MM.1S (cell line): ENCODE measurements at regions not wholly inside any gene's neighbourhood (a gene's known extent, or its start where the extent isn't known, plus 50 kb on each side); places are given as distances from the start of the nearest gene placed in this dataset.

Experiments used
- DNase-seq: peaks from one replicate; pipeline ENCODE4 v3.0.0-alpha.2; 2015
- H2AFZ ChIP-seq: fragments of 300-600 bp; sonication (generic); 2 replicates; pipeline ENCODE4 v1.6.0; 2016; ENCODE audit warnings: antibody characterized with exemption, low read length
- H3F3A ChIP-seq: fragments of 300-600 bp; sonication (generic); 2 replicates; pipeline ENCODE4 v1.6.1; 2016; ENCODE audit warnings: mild to moderate bottlenecking, antibody characterized with exemption, low read length, moderate library complexity, mixed read lengths; ENCODE audit not compliant: insufficient read depth
- H3K27ac ChIP-seq: fragments of 300-600 bp; sonication (generic); 2 replicates; pipeline ENCODE4 v1.5.1; 2016; ENCODE audit warnings: mild to moderate bottlenecking, low read length
- H3K27me3 ChIP-seq: fragments of 300-600 bp; sonication (generic); replicated peaks from 2 replicates; pipeline ENCODE4 v1.6.0; 2016; ENCODE audit warnings: low read length; ENCODE audit not compliant: insufficient read depth
- H3K36me3 ChIP-seq: fragments of 300-600 bp; sonication (generic); replicated peaks from 2 replicates; pipeline ENCODE4 v1.6.1; 2016; ENCODE audit warnings: mild to moderate bottlenecking, low read length, mixed read lengths; ENCODE audit not compliant: insufficient read depth
- H3K4me1 ChIP-seq: fragments of 300-600 bp; sonication (generic); 2 replicates; pipeline ENCODE4 v1.6.1; 2016; ENCODE audit warnings: low read length, mixed read lengths
- H3K4me2 ChIP-seq: fragments of 300-600 bp; sonication (generic); 2 replicates; pipeline ENCODE4 v1.6.0; 2016; ENCODE audit warnings: low read depth, low read length
- H3K4me3 ChIP-seq: fragments of 300-600 bp; sonication (generic); 2 replicates; pipeline ENCODE4 v1.5.1; 2016; ENCODE audit warnings: low read length, mixed read lengths
- H3K79me2 ChIP-seq: fragments of 300-600 bp; sonication (generic); 2 replicates; pipeline ENCODE4 v1.6.1; 2016; ENCODE audit warnings: mixed run types, low read length, mixed read lengths
- H3K9ac ChIP-seq: fragments of 300-600 bp; sonication (generic); 2 replicates; pipeline ENCODE4 v1.6.1; 2016; ENCODE audit warnings: low read length, mixed read lengths
- H3K9me2 ChIP-seq: fragments of 300-600 bp; sonication (generic); replicated peaks from 2 replicates; pipeline ENCODE4 v1.6.1; 2016; ENCODE audit warnings: mild to moderate bottlenecking, low read length, mixed read lengths; ENCODE audit not compliant: insufficient read depth
- H3K9me3 ChIP-seq: fragments of 300-600 bp; sonication (generic); replicated peaks from 2 replicates; pipeline ENCODE4 v1.6.1; 2016; ENCODE audit warnings: mild to moderate bottlenecking, low read length, mixed read lengths; ENCODE audit not compliant: insufficient read depth
- H4K20me1 ChIP-seq: fragments of 300-600 bp; sonication (generic); 2 replicates; pipeline ENCODE4 v1.6.1; 2016; ENCODE audit warnings: mild to moderate bottlenecking, low read length, moderate library complexity, mixed read lengths; ENCODE audit not compliant: insufficient read depth
- EZH2 ChIP-seq: fragments of 300-600 bp; sonication (generic); optimal IDR thresholded peaks from 2 replicates; pipeline ENCODE3; 2017; ENCODE audit warnings: low read depth, mild to moderate bottlenecking, antibody characterized with exemption, low read length, mixed read lengths
- EZH2phosphoT487 ChIP-seq: fragments of 300-600 bp; sonication (generic); IDR thresholded peaks from 2 replicates; pipeline ENCODE4 v1.6.1; 2018; ENCODE audit warnings: antibody characterized with exemption, low read length
- TF ChIP-seq, protein P1 (sequence below): fragments of 300-600 bp; sonication (generic); IDR thresholded peaks from 2 replicates; pipeline ENCODE4 v1.5.1; 2016; ENCODE audit warnings: antibody characterized with exemption, low read length, mixed read lengths

DNA sequence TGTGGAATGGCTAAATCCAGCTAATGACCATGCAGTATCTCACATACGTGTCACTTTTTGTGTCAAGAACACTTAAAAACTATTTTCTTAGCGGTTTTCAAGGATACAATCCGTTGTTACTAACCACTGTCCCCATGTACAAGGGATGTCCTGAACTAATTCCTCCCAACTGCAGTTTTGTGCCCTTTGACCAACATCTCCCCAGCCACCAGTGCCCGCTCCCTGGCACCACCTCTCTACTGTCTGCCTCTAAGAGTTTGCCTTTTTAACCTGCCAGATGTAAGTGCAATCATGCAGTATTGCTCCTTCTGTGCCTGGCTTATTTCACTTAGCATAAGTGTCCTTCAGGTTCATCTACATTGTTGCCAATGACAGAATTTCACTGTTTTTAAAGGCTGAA is 315.7 kb downstream of the TMEM121 start:
- Histone ChIP-seq H3K4me2 (no peak overlapping the region), H4K20me1 (no peaks in the 10 kb centered on the region), H3K4me1 (no peaks in the 10 kb centered on the region)

DNA sequence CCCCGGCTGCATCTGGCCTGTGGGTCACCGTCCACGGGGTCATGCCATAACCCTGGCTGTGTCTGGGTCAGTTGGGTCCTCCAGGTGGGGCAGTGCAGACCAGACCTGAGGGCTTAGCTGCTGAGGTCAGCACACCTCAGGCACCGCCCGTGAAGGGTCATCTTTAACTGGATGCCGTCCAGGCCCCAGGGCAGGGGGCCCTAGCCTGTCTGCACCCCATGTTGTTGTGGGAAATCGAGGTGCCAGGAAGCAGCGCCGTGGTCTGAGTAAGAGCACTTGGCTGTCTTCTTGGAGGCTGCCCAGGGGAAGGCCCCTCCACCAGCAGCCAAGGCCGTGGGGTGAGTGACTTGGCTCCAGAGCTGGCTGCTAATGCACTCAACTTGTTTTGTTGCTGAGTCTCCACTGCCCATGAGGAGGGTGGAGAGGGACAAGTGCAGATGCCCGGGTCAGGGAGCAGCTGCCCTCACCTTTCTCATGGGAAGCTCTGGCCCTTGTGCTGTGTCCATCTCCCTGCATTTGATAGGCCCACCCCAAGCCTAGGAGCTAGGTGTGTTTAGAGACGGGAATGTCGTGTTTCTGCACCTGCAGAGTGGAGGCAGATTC is 317.2 kb downstream of the TMEM121 start:
- Histone ChIP-seq H3K27me3 (no peaks in the 10 kb centered on the region), H3K9ac (no peak overlapping the region), H3K79me2 (no peaks in the 10 kb centered on the region), H3K4me3 (no peak overlapping the region), H3F3A (no peaks in the 10 kb centered on the region), H3K4me1 (no peaks in the 10 kb centered on the region), H3K9me3 (no peaks in the 10 kb centered on the region), H2AFZ (no peak overlapping the region), H3K4me2 (no peak overlapping the region), H3K36me3 (no peaks in the 10 kb centered on the region), H3K9me2 (no peaks in the 10 kb centered on the region), H4K20me1 (no peaks in the 10 kb centered on the region), H3K27ac (no peak overlapping the region)
- no peak for TF ChIP-seq EZH2phosphoT487
- TF ChIP-seq EZH2, result no peak
- TF ChIP-seq, protein P1, sequence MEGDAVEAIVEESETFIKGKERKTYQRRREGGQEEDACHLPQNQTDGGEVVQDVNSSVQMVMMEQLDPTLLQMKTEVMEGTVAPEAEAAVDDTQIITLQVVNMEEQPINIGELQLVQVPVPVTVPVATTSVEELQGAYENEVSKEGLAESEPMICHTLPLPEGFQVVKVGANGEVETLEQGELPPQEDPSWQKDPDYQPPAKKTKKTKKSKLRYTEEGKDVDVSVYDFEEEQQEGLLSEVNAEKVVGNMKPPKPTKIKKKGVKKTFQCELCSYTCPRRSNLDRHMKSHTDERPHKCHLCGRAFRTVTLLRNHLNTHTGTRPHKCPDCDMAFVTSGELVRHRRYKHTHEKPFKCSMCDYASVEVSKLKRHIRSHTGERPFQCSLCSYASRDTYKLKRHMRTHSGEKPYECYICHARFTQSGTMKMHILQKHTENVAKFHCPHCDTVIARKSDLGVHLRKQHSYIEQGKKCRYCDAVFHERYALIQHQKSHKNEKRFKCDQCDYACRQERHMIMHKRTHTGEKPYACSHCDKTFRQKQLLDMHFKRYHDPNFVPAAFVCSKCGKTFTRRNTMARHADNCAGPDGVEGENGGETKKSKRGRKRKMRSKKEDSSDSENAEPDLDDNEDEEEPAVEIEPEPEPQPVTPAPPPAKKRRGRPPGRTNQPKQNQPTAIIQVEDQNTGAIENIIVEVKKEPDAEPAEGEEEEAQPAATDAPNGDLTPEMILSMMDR, result no peak
- DNase-seq, result no peak

More for the DNA sequence above, 315.7 kb downstream of the TMEM121 start:
- Histone ChIP-seq H3K9ac (no peak overlapping the region), H3K9me3 (no peaks in the 10 kb centered on the region), H3K36me3 (no peaks in the 10 kb centered on the region), H2AFZ (no peak overlapping the region), H3K9me2 (no peaks in the 10 kb centered on the region), H3F3A (no peaks in the 10 kb centered on the region), H3K4me3 (no peak overlapping the region), H3K27me3 (no peaks in the 10 kb centered on the region), H3K27ac (no peak overlapping the region), H3K79me2 (no peaks in the 10 kb centered on the region)
- TF ChIP-seq, protein P1, result no peak
- no peak for TF ChIP-seq EZH2phosphoT487
- TF ChIP-seq EZH2, result no peak
- no peak for DNase-seq

DNA sequence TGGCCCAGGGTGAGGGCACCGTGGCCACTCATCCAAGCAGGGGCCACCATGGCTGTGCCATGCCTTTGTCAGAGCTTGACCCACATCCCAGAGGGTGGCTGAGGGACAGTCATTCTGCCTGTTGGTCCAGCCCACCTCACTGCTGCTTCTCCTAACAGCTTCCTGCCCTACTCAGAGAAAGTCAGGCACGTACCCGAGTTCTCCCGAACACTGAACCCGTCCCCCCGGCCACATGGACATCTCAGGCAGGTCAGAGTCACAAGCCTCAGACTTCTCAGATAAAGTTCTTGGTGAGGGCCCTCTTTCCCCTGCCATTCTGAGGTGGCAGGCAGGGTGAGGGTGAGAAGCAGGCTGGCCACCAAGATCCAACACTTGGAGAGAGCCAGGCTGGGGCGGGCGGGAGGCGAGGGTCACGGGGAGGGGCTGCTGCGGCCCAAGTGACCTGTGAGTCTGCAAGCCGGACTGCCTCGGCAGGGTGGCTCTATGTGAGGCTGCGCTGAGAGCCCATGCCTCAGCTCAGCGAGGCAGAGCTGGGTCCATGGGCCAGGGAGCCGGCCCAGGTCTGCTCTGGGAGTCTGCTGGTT is 317.8 kb downstream of the TMEM121 start:
- Histone ChIP-seq H3K36me3 (no peaks in the 10 kb centered on the region), H4K20me1 (no peaks in the 10 kb centered on the region)

More for the DNA sequence above, 317.8 kb downstream of the TMEM121 start:
- H3K9me2 ChIP-seq, result no peaks in the 10 kb centered on the region
- no peak overlapping the region for H3K27ac ChIP-seq
- DNase-seq, result no peak
- H3K9ac ChIP-seq, result no peak overlapping the region
- no peaks in the 10 kb centered on the region for H3F3A ChIP-seq
- TF ChIP-seq, protein P1, result no peak
- TF ChIP-seq EZH2 (no peak), EZH2phosphoT487 (no peak)
- no peak overlapping the region for H2AFZ ChIP-seq
- no peak overlapping the region for H3K4me3 ChIP-seq
- H3K79me2 ChIP-seq, result no peaks in the 10 kb centered on the region
- no peaks in the 10 kb centered on the region for H3K9me3 ChIP-seq
- no peak overlapping the region for H3K4me2 ChIP-seq
- H3K4me1 ChIP-seq, result no peaks in the 10 kb centered on the region
- no peaks in the 10 kb centered on the region for H3K27me3 ChIP-seq
